OCI-LY1 (cell line): ENCODE measurements at regions not wholly inside any gene's neighbourhood (a gene's known extent, or its start where the extent isn't known, plus 50 kb on each side); places are given as distances from the start of the nearest gene placed in this dataset.
"Not testable (repeated sequence)": the region's sequence is repeated elsewhere in the genome, so short reads cannot be mapped to it uniquely, and the experiment has no call there.

ENCODE experiments used
- CTCF ChIP-seq: fragments of 200-600 bp; sonication (generic), shearing (Covaris generic); IDR thresholded peaks from 2 replicates; pipeline ENCODE4 v1.5.1; 2017; ENCODE audit warnings: mild to moderate bottlenecking, antibody characterized with exemption, low read length, moderate library complexity, mixed read lengths
- EZH2 ChIP-seq: fragments of 200-600 bp; sonication (generic), shearing (Covaris generic); IDR thresholded peaks from 2 replicates; pipeline ENCODE4 v1.8.0; 2017; ENCODE audit warnings: borderline replicate concordance, mixed run types, mild to moderate bottlenecking, antibody characterized with exemption, low read length, moderate library complexity, mixed read lengths

- TF ChIP-seq EZH2, CTCF: not testable (repeated sequence)
Observed at GRCh38 chr20:29119684-29120083, 2137.8 kb upstream of the DEFB115 start.
